Upper lobe of left lung (tissue), 6 donors: ENCODE measurements at regions not wholly inside any gene's neighbourhood (a gene's known extent, or its start where the extent isn't known, plus 50 kb on each side); places are given as distances from the start of the nearest gene placed in this dataset.

Source experiments
- ATAC-seq, 2 donors: fragments of 200-7000 bp; cut with Tn5 transposase; one replicate each; pipeline ENCODE4 v1.9.1; 2022; ENCODE audit warnings: mild to moderate bottlenecking in 2 of 2, moderate library complexity in 2 of 2; ENCODE audit not compliant: low FRiP score in 2 of 2
- DNase-seq, 2 donors: peaks; one replicate each; pipeline ENCODE4 v3.0.0-alpha.2; 2019 to 2020
- H3K27ac ChIP-seq, 4 donors: fragments of 200-600 bp; sonication (generic); one replicate each; pipeline ENCODE4 v1.5.1; 2016 to 2019
- H3K27me3 ChIP-seq, 4 donors: fragments of 200-600 bp; sonication (generic); one replicate each; pipeline ENCODE4 v1.5.1; 2017 to 2019
- H3K36me3 ChIP-seq, 4 donors: fragments of 200-600 bp; sonication (generic); one replicate each; pipeline ENCODE4 v1.5.1; 2016 to 2019
- H3K4me1 ChIP-seq, 4 donors: fragments of 200-600 bp; sonication (generic); one replicate each; pipeline ENCODE4 v1.5.1; 2018 to 2019
- H3K4me3 ChIP-seq, 4 donors: fragments of 200-600 bp; sonication (generic); one replicate each; pipeline ENCODE4 v1.5.1; 2017 to 2019; ENCODE audit warnings: mild to moderate bottlenecking in 2 of 4, moderate library complexity in 1 of 4
- H3K9me3 ChIP-seq, 4 donors: fragments of 200-600 bp; sonication (generic); one replicate each; pipeline ENCODE4 v1.5.1; 2018 to 2019
- EP300 ChIP-seq, 4 donors: sonication (generic); formaldehyde crosslinking; IDR thresholded peaks; one replicate each; pipeline ENCODE4 v1.5.1; 2017; ENCODE audit warnings: antibody characterized with exemption in 4 of 4, control low read depth in 2 of 4
- POLR2A ChIP-seq, 4 donors: fragments of 450-650 bp; IDR thresholded peaks; one replicate each; pipeline ENCODE4 v1.5.1; 2016 to 2017; ENCODE audit warnings: antibody characterized with exemption in 4 of 4, mild to moderate bottlenecking in 2 of 4
- POLR2AphosphoS5 ChIP-seq, 2 donors: sonication (generic); formaldehyde crosslinking; IDR thresholded peaks; one replicate each; pipeline ENCODE4 v1.5.1; 2017; ENCODE audit warnings: antibody characterized with exemption in 2 of 2
- WGBS, 2 donors: methylation state at CpG; one replicate each; pipeline ENCODE4 v1.1.5; 2017 to 2018; 5-methylcytosine and 5-hydroxymethylcytosine counted together
- TF ChIP-seq, protein P1 (sequence below), 6 experiments: fragments of 450-650 bp in 4 of 6; fragments of 200-600 bp in 2 of 6; sonication (generic) in 2 of 6; IDR thresholded peaks; one replicate each; pipeline ENCODE4 v1.5.1; 2016 to 2019; ENCODE audit warnings: antibody characterized with exemption in 6 of 6
- donor health status: DM: no; HTN: no; CAD: no; lungs with moderate emphysema.
- donor health status: DM: no; HTN: yes; CAD: no; lungs with severe emphysema.

GRCh38 chr22:19643448-19644313, 70.6 kb upstream of the SEPTIN5 start:
- 44 to 49% methylated on average over 13 of the region's 13 CpGs for WGBS, 2 donors
- H3K27me3 ChIP-seq, result peaks cover 0 to 2% (median 0%) of the 10 kb centered on the region in 4 donors
- DNase-seq, result no peak

DNA sequence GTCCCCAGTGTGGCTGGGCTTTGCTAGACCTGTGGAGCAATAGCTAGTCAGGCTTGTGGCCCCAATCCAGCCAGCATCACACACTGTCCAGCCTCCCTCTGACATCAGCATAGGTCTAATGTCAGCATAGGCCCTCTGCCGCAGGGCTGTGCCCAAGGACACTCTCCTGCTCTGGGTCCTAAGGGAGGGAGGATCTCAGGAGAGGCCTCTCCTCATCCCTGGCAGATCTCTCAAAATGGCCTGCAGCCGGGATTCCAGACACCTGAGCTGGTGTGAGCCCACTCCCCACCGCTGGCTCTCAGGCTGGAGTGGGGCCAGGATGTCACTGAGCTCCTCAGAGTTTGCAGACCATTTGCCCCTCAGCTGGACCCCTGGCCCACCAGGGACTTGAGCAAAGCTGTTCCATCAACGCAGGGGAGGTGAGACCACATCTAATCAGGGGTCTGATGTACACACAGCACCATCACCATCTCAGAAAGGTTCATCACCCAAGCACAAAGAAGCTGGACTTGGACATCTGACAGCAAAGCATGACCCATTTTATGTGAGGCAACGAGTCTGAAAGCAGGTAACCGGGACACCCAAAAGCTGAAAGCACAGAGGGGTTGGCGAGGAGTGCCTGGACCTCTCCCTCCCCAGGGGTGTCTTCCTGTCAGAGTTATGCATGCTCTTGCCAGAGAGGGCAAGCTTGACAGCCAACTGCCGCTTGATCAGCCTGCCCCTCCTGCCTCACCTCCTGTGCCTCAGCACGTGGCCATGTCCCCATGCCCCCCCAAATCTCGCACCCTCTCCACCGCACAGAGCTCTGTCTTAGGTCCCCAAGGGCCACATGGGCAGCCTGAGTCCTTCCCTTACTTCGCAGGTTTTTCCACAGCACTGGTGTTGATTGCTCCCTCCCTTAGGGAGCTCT, 69.7 kb upstream of the SEPTIN5 start:
- H3K36me3 ChIP-seq, result no peaks in the 10 kb centered on the region
- peaks cover 0 to 7% (median 3%) of the 10 kb centered on the region in 4 donors for H3K4me1 ChIP-seq
- no peak overlapping the region for H3K27ac ChIP-seq
- H3K27me3 ChIP-seq, result peaks cover 0 to 2% (median 0%) of the 10 kb centered on the region in 4 donors
- no peak overlapping the region for H3K4me3 ChIP-seq
- 77 to 80% methylated on average over 6 to 12 of the region's 12 CpGs for WGBS, 2 donors
- DNase-seq (no peak), ATAC-seq (no peak)
- no peak for TF ChIP-seq POLR2A (IDR thresholded peaks at IDR 0.05)
- TF ChIP-seq, protein P1, sequence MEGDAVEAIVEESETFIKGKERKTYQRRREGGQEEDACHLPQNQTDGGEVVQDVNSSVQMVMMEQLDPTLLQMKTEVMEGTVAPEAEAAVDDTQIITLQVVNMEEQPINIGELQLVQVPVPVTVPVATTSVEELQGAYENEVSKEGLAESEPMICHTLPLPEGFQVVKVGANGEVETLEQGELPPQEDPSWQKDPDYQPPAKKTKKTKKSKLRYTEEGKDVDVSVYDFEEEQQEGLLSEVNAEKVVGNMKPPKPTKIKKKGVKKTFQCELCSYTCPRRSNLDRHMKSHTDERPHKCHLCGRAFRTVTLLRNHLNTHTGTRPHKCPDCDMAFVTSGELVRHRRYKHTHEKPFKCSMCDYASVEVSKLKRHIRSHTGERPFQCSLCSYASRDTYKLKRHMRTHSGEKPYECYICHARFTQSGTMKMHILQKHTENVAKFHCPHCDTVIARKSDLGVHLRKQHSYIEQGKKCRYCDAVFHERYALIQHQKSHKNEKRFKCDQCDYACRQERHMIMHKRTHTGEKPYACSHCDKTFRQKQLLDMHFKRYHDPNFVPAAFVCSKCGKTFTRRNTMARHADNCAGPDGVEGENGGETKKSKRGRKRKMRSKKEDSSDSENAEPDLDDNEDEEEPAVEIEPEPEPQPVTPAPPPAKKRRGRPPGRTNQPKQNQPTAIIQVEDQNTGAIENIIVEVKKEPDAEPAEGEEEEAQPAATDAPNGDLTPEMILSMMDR (IDR thresholded peaks at IDR 0.05), result no peak
- peaks cover 12 to 21% (median 18%) of the 10 kb centered on the region in 4 donors for H3K9me3 ChIP-seq

More at GRCh38 chr22:19643448-19644313, 70.6 kb upstream of the SEPTIN5 start:
- Histone ChIP-seq H3K36me3 (no peaks in the 10 kb centered on the region), H3K4me1 (peaks cover 0 to 7% (median 3%) of the 10 kb centered on the region in 4 donors), H3K27ac (no peak overlapping the region), H3K4me3 (no peak overlapping the region), H3K9me3 (peaks cover 10 to 19% (median 15%) of the 10 kb centered on the region in 4 donors)
- TF ChIP-seq POLR2AphosphoS5 (IDR thresholded peaks at IDR 0.05) (no peak), POLR2A (IDR thresholded peaks at IDR 0.05) (no peak), EP300 (IDR thresholded peaks at IDR 0.05) (no peak)
- TF ChIP-seq, protein P1 (IDR thresholded peaks at IDR 0.05), result no peak
- no peak for ATAC-seq

GRCh38 chr22:19645391-19645790, 68.9 kb upstream of the SEPTIN5 start:
- peaks cover 0 to 2% (median 0%) of the 10 kb centered on the region in 4 donors for H3K27me3 ChIP-seq
- no peak for DNase-seq
- no peaks in the 10 kb centered on the region for H3K36me3 ChIP-seq
- peaks cover 12 to 21% (median 18%) of the 10 kb centered on the region in 4 donors for H3K9me3 ChIP-seq
- H3K4me1 ChIP-seq, result peaks cover 0 to 7% (median 3%) of the 10 kb centered on the region in 4 donors
- TF ChIP-seq POLR2A (IDR thresholded peaks at IDR 0.05) (no peak), POLR2AphosphoS5 (IDR thresholded peaks at IDR 0.05) (no peak), EP300 (IDR thresholded peaks at IDR 0.05) (no peak)
- TF ChIP-seq, protein P1 (IDR thresholded peaks at IDR 0.05), result no peak
- no peak overlapping the region for H3K4me3 ChIP-seq
- no peak overlapping the region for H3K27ac ChIP-seq
- 76 to 79% methylated on average over 6 of the region's 6 CpGs for WGBS, 2 donors
- ATAC-seq, result no peak

DNA sequence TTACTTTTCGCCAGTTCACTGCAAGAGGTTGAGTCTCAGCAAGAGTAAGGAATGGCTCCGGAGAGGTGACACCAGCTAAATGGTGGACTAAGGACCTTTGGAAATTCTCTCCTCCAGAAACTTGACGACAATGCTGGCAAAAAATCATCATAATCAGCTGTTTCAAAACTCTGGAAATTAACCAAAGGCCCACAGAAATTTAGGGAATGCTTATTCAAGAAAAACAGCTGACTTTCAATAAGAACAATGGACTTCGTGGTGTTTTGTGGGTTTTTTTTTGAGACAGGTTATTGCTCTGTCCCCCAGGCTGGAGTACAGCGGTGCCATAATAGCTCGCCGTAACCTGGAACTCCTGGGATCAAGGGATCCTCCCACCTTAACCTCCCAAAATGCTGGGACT, 68.4 kb upstream of the SEPTIN5 start:
- 78 to 81% methylated on average over 7 of the region's 7 CpGs for WGBS, 2 donors
- ATAC-seq, result no peak
- DNase-seq, result no peak
- Histone ChIP-seq H3K4me3 (no peak overlapping the region), H3K27ac (no peak overlapping the region), H3K36me3 (no peaks in the 10 kb centered on the region), H3K4me1 (peaks cover 0 to 7% (median 3%) of the 10 kb centered on the region in 4 donors), H3K27me3 (peaks cover 0 to 2% (median 0%) of the 10 kb centered on the region in 4 donors), H3K9me3 (peaks cover 12 to 21% (median 18%) of the 10 kb centered on the region in 4 donors)
- TF ChIP-seq POLR2A (IDR thresholded peaks at IDR 0.05), result no peak
- TF ChIP-seq, protein P1 (IDR thresholded peaks at IDR 0.05), result no peak
- TF ChIP-seq POLR2AphosphoS5 (IDR thresholded peaks at IDR 0.05), result no peak
- TF ChIP-seq EP300 (IDR thresholded peaks at IDR 0.05), result no peak
